Amygdala (tissue), 56 donors: ENCODE measurements at regions not wholly inside any gene's neighbourhood (a gene's known extent, or its start where the extent isn't known, plus 50 kb on each side); places are given as distances from the start of the nearest gene placed in this dataset.

ENCODE experiments used
- DNase-seq, 56 donors: peaks; one replicate each; lab custom pipeline; 2025; lab: John Stamatoyannopoulos, UW

DNA sequence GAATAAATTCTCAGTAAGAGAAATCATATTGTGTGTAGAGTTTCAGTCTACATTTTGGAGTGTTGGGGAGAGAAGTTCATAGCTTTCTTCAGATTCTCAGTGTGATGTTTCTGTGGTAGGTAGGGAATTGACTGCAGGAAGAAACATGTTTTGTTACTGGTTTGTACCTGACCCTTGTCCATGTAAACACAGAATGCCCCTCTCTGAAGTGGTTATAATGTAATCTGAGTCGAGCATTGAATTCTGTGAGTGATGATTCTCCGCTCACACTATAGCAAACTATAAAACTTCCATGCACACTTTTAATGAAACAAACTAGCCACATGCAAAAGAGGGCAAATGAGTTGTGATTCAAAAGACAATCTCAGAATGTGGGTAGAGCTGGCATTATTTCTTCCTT is 433.2 kb downstream of the USP25 start:
- no peak for DNase-seq

DNA sequence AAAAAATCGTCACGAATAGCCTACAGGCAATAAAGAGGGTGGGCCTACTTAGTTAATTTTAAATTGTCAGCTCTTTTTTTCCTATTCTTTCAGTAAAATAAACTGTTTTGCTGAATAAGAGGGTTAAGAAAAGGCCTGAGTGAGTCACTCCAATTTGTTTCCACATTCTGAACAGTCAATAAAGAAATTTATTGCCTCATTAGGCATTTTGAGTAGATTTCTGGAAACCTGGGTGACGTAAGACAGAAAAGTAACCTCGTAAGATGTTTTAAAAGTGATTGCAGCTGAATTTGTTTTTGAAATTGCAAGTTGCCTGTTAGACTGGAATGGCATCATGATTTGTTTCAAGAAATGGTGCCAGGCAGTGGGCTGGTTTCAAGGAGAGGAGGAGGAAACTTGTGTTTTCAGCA is 439.3 kb downstream of the USP25 start:
- peak in 7 of 56 donors; percentile 0 to 38 (median 31) for DNase-seq

DNA sequence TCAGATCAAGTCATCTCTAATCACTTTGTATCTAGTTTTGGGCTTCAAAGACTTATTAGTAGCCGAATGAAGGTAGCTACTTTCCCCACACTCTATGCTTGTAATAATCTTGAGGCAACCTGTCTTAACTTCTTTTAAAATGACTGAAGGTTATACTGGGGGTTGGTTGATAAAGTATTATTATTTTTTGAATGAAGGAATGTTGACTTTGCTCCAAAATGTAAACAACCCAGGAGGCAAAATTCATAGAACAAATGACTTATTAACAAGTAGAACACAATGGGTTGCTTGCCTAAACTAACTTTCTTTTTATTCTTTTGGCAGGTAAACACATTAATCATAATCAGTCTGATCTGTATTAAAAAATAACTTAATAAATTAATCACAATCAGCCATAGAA is 440.0 kb downstream of the USP25 start:
- DNase-seq = no peak

GRCh38 chr21:16176570-16176969 is 446.8 kb downstream of the USP25 start:
- no peak for DNase-seq

DNA sequence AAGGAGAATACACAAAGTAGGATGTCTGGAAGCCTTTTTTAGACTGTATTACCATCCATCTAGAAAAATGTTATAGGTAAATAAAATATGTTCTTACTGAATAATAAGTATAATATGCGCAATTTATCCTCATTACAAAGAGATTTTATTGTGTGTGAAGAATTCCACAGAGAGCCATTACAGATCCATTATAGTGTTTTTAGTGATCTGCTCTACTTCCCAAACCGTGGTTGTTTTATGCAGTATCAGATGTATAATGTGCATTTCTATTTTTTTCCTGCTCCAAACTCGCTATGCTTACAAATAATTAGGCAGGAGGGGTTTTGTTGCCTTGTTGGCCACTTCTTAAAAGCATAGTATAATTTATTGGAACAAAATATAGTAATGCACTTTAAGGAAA is 447.8 kb downstream of the USP25 start:
- DNase-seq = no peak

- no peak for DNase-seq
These were observed 450.0 kb downstream of the USP25 start for GRCh38 chr21:16179773-16180172.

- no peak for DNase-seq
These were observed 450.8 kb downstream of the USP25 start for GRCh38 chr21:16180614-16181013.

DNA sequence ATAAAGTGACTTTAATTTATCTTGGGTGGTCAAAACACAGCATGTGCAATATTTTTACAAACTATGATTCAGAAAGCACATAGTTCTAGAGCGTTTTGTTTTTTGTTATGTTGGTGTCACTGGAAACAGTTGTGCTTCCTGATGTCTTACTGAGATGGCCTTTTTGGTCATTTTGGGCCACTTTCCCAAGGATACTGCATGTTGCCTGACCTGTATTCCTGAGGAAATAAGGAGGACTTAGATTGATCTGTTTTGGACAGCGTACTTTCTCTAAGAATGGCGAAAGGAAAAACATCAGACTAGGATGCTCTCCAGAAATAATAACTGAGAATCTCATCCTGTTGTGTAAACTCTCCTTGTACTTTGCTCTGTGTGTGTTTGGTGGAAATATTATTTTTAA is 451.2 kb downstream of the USP25 start:
- no peak for DNase-seq

DNA sequence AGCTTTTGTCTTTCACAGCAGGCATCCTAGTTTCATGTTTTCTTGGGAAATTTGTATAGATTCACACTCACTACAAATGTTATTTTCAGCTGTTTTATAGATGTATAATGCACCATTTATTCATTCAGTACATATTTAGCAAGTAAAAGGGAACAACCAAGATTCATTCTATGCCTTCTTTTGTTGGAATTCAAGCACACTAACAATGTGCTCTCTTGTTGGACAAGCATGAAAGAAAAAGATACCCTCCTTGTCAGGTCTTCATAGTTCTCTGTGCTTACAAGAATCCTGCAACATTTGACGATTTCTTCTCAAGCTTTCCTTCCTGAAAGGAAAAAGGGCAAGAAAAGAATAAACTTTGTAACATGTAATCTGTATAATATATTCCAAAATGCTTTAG is 456.0 kb downstream of the USP25 start:
- DNase-seq = no peak

DNA sequence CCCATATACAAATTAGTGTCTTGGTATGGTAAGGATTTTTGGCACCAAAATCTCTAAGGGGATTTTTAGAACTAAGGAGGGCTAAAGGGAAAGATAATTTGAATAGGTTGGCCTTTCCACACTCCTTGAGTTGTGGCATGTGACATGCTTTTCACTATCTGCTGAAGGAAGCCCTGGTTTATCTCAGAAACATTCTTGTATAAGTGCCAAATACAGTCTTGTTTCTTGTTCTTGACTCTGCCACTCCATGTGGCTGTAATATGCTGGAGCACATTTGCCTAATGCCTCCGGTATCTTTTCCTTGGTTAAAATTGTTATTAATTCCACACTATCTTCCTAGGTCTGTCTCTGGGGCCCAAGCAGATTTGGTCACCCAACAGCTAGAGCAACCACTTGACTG is 457.0 kb downstream of the USP25 start:
- no peak for DNase-seq

GRCh38 chr21:16187603-16188301 is 458.0 kb downstream of the USP25 start:
- DNase-seq = no peak

DNA sequence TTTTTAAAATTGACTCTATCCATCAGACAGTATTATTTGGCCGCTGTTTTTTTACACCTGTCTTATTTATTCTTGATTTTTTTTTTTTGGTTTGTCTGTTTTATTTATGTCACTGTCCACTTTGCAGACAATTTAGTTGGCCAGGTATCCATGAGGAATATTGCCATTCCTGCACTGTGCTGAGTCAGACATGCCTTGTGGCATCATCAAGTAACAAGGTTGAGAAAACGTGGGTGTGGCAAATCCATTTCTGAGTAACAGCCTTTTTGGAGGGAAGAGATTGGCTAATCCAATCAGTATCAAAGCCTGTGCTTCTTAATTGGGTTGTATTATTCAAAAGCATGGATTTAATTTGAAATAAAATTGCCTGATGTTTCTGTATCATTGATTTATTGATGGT is 463.1 kb downstream of the USP25 start:
- DNase-seq = no peak

DNA sequence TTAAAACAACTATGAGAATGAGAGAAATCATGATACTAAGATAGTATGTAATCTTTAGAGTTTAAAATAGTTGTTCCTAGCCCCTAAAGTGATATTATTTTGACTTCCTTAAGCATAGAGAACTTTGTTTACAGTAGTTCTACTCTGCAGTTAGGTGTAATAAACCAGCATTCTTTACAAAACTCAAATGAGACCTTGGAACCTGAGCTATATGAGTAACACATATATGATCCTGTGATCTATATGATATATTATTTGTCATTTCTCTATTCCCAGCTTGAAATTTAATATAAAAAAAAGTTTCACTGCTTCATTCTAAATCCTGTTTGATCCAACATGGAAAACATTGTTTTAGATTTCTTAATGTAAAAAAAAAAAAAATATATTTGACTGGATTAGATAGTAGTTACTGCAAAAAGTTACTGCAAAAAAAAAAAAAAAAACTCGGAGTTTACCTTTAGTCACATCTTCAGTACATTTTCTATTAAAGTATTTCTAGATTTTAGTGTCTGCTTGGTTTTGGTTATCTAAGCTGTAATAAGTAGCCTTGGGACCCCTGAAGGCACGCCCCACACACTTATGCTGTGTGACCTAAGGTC is 463.8 kb downstream of the USP25 start:
- no peak for DNase-seq

- peak in 52 of 56 donors; percentile 7 to 88 (median 60) for DNase-seq
These were observed 464.5 kb downstream of the USP25 start for GRCh38 chr21:16194095-16194787.

DNA sequence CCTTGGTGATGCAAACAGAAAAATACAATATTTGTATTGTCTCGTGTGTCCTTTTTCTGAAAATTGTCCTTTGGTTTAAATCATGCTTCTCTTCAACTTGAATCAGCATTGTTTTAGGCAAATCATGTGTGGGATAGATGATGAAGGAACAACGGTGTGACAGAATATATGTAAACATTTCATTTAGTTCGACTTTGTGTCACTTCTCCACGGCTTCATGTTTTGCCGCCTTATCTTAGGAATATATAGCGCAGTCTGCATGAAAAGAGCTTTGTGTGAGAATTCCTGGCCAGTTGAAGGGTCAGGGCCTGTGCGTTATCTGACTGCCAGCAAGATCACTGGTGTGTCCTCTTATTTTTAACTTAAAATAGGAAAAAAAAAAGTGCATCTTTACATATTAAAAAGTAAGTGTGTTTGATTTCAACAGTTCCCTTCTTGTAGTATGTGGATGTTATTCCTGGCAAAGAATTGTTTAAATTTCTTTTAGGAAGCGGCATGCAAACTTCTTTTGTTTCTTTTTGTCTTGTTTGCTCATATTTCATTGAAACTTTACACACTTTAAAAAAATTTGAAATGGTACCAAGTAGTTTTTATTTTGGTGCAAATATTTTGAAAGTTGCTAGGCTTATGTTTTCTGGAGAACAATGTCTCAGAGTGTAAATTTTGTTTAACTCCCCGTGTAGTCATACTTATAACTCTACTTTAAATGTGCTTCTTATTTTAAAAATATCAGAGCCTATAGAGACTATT is 465.2 kb downstream of the USP25 start:
- DNase-seq = peak in 13 of 56 donors; percentile 2 to 34 (median 17)

- DNase-seq = no peak
These were observed 465.7 kb downstream of the USP25 start for GRCh38 chr21:16195538-16195910.

DNA sequence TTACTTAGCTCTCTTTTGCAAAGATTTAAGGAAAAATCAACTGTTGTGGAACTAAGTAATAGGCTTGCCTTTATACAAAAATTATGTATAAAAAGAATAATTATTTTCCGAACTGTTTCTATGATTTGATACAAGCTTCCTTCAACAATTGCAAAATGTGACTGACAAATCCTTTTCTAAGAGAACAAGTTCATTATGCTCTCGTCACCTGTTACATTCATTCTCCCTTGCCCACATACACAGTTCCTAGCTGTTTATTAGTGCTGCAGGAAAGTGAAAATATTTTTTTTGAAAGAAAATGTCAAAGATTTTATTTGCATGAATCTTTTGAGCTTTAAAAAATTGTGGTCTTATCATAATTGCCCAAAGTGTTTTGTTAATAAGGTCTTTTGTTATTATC is 466.2 kb downstream of the USP25 start:
- DNase-seq = no peak

DNA sequence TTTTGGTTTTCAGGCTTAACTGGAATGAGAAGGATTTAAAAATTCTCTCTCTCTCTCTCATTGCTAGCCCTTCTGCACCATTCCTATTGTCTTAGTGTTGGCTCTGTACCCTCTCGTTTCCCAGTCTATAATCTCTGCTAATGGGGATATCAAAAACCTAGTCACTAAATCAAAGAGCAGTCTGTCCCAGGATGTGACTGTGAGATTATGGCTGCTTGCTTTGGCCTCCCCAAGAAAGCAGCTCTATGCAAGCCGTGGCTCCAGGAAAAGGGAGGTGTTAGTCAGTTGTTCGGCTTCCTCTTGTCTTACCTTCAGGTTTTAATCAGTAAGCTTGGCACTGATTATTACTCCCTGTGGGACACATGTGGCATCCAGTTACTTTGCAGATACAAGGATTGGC is 468.8 kb downstream of the USP25 start:
- DNase-seq = no peak

- no peak for DNase-seq
These were observed 469.8 kb downstream of the USP25 start for GRCh38 chr21:16199539-16199938.

- DNase-seq = no peak
These were observed 471.9 kb downstream of the USP25 start for GRCh38 chr21:16201718-16202117.

GRCh38 chr21:16205527-16205926 is 475.7 kb downstream of the USP25 start:
- no peak for DNase-seq
